HG03095 (cell line): ENCODE measurements at regions not wholly inside any gene's neighbourhood (a gene's known extent, or its start where the extent isn't known, plus 50 kb on each side); places are given as distances from the start of the nearest gene placed in this dataset.
"Not testable (repeated sequence)": the region's sequence is repeated elsewhere in the genome, so short reads cannot be mapped to it uniquely, and the experiment has no call there.

ENCODE experiments used
- ATAC-seq: cut with Tn5 transposase; IDR thresholded peaks from one replicate; pipeline ENCODE4 v1.9.1; 2021; ENCODE audit warnings: moderate library complexity; ENCODE audit not compliant: unreplicated experiment

- ATAC-seq = peak; percentile 41
Observed at GRCh38 chr5:138649316-138649720, 74.1 kb upstream of the HSPA9 start.

DNA sequence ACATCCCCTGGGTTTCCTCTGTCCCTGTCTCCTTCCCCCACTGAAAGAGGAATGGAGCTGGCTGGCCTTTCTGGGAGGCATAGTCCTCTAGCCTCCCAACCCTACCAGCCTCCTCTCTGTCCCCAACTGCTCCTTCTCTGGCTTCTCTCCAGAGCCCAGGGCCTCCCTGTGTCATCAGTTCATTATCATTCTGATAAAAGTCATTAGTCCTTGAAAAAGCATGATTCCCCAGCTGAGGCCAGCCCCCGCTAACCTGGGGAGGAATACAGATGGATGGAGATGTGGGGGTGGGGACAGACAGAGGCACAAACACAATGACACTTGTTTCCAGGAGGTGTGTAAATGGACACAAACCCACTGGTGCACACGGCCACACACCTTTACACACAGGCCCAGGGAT is 73.6 kb upstream of the HSPA9 start:
- no peak for ATAC-seq

GRCh38 chr5:138647794-138648410 is 72.7 kb upstream of the HSPA9 start:
- ATAC-seq = no peak

DNA sequence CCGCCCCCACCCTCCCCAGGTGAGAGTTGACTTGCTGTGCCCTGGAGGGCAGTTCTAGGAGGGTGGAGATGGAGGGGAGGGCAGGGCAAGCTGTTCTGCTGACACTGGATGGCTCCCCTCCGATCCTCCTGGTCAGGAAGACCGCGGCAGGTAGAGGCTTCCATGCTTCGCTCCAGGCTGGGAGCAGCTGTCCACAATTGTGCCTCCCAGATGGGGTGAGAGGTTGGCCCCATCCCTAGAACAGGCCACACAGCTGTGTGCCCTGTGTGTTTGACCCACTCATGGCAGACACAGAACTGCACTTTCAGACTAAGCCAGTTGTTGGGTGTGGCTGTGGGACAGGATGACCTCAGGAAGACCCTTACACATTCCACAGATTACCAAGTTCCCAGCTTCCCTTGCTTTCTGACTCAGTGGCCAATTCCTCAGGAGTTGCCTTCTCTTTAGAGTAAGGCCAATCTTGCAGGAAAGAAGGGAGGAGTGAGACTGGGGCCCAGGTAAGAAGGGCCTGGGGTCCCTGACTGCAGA is 72.1 kb upstream of the HSPA9 start:
- ATAC-seq = no peak

DNA sequence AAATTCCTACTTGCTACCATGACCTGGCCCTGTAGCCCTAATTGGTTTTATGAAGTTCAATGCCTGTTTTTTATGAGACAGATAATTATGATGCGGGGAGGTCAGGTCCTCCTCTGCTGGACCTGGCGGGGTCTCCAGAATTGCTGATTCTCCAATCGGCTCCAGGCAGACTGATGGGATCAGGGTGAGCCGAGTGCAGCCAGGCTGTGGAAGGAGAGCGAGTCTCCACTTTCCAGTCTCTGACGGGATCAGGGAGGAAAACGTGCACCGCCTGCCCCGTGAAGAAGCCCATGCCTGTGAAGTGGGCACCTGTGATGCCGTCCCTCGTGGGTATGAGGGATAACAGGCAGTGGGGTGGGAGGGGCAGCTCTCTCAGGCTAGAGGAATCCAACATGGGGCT is 71.5 kb upstream of the HSPA9 start:
- ATAC-seq = no peak

GRCh38 chr5:138645778-138646575 is 70.8 kb upstream of the HSPA9 start:
- ATAC-seq = no peak

- ATAC-seq = no peak
Observed at GRCh38 chr5:138643040-138643791, 68.0 kb upstream of the HSPA9 start.

- no peak for ATAC-seq
Observed at GRCh38 chr5:138641547-138642298, 66.5 kb upstream of the HSPA9 start.

DNA sequence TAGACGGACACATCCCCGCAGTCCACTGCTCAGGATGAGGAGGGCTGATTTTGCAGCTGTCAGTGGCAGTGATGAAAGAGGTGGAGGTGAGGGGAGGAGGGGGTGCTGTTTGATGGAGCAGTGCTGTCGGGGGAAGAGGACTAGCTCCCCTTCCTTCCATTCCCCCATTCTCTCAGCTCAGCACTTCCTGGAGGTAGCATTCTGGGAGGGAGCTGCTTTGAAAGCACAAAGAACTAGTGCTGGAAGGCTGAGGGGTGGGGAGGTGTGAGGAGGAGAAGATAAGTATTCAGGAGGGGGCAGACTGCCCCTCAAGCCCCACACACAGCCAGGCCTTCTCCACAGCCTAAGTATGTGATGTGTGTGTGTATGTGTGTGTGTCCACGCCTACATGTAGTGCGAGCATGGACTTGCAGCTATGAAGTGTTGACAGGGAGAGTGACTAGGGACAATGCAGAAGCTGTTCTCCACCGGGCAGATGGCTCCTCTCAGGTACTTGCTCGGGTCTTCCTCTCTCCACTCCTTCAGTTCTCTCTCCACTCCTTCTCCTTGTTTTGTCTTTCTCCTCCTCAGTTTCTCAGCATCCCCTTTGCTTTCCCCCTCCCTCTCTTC is 65.5 kb upstream of the HSPA9 start:
- no peak for ATAC-seq

DNA sequence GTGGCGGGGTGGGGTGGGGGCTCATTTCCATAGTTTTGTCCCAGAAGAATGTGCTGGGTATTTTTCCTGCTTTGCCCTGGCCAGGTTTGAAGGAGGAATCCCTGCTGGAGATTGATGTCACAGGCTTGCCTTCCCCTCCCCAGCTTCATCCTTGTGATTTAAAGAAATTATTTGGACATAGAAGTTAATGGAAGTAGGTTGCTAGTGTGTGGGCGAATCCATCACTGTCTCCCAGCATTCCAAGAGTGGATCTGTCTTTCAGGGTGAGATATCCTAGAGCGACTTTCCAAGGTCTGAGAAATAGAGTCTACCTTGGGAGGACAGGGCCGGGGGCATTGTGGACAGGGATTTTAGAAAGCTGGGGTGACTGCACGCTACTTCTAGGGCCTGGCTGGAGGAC is 64.9 kb upstream of the HSPA9 start:
- no peak for ATAC-seq

GRCh38 chr5:138639326-138639725 is 64.1 kb upstream of the HSPA9 start:
- no peak for ATAC-seq

DNA sequence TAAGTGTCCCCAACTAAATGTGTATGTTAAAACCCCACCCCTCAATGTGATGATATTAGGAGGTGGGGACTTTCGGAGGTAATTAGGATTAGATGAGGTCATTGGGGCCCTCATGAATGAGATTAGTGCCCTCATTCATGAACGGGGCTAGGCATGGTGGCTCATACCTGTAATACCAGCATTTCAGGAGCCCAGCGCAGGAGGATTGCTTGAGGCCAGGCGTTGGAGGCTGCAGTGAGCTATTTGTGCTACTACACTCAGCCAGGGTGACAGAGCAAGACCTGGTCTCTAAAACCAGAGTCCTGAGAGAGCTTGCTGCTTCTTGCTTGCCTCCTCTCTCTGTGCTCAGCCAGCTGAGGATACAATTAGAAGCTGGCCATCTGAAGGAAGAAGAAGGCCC is 62.1 kb upstream of the HSPA9 start:
- no peak for ATAC-seq

GRCh38 chr5:138636398-138636944 is 61.3 kb upstream of the HSPA9 start:
- ATAC-seq = no peak

DNA sequence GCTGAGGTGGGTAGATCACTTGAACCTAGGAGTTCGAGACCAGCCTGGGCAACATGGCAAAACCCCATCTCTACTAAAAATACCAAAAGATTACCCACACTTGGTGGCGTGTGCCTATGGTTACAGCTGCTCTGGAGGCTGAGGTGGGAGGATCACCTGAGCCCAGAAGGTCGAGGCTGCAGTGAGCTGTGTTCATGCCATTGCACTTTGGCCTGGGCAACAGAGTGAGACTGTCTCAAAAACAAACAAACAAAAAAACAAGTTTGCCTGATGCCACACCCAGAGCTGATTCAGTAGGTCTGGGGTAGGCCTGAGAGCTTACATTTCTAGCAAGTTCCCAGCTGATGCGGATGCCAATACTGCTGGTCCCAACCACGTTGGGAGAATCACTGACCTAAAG is 60.5 kb upstream of the HSPA9 start:
- no peak for ATAC-seq

GRCh38 chr5:138635265-138635664 is 60.1 kb upstream of the HSPA9 start:
- no peak for ATAC-seq

- ATAC-seq = not testable (repeated sequence)
Observed at GRCh38 chr5:138634804-138635203, 59.6 kb upstream of the HSPA9 start.

DNA sequence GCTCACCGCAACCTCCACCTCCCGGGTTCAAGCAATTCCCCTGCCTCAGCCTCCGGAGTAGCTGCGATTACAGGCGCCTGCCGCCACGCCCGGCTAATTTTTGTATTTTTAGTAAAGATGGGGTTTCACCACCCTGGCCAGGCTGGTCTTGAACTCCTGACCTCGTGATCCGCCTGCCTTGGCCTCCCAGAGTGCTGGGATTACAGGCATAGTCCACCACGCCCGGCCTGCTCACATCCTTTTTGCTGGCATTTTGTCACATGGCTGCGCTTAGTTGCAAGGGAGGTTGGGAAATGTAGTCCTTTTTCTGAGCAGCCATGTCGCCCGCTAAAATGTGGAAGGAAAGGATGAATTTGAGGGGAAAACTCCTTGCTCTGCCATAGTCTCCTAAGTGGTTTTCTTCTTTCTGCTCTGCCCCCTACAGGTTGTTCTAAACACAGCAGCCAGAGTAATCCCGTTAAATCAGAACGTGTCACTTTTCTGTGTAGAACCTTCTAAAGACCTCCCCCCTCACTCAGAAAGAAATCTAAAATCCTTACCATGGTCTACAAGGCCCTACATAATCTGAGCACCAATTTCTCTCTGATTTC is 57.8 kb upstream of the HSPA9 start:
- ATAC-seq = no peak

DNA sequence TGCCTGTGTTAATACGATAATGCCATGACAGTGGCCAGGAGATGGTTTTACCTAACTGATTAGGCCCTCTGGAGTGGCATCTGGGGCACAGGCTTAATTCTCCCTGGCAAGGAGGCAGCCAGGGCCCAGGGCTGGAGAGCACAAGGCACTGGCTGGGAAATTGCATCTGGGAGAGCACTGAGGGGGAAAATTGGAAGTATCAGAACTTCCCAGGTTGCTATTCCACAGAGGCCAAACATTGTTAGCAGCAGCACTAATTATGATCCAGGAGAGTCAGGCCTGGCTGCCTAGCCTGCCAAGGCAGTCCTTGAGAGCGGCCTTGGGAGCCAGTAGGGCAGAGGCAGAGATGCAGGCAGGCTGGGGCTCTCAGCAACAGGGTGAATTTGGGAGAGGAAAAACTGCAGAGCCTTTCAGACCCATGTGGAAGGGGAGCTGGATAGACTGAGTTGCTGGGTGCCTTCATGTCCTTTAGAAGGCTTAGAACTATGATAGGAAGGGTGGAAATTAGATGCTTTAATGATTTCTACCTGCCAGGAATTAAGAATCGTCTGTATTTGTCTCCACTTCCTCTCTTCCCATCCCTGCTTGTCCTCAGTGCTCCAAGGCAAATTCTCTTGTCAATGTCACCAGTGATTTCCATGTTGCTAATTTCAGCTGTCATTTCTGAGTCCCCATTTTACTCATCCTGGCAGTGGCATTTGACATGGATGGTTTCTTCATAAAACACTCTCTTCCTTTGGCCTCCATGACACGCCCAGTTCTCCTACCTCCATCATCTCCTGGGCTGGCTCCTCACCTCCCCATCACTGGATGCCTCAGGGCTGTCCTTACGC is 56.1 kb upstream of the HSPA9 start:
- no peak for ATAC-seq

DNA sequence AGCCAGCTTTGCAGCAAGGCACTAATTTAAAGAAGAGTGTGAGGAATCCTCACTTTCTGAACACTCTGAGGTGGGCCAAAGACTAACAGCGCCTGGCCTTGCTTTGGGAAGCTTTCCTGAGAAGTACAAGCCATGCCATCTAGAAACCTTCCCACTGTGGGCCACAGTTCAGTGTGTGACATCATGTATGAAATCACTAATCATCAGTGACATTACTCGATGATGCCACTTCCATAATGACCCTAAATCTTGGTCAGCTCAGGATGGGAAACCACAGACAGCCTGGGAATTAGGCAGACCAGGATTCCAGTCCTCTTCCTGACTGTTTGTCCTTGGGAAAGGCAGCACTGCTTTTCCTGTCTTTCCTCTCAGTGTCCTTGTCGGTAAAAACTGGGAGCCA is 54.2 kb upstream of the HSPA9 start:
- ATAC-seq = no peak
